Neural cell (in vitro differentiated cells): ENCODE measurements at regions not wholly inside any gene's neighbourhood (a gene's known extent, or its start where the extent isn't known, plus 50 kb on each side); places are given as distances from the start of the nearest gene placed in this dataset.

Source experiments
- CTCF ChIP-seq: fragments of 450-650 bp; IDR thresholded peaks from 2 replicates; pipeline ENCODE4 v1.5.1; 2014; ENCODE audit warnings: antibody characterized with exemption, mild to moderate bottlenecking, moderate library complexity; ENCODE audit not compliant: poor library complexity, severe bottlenecking
- EP300 ChIP-seq: fragments of 450-650 bp; conservative IDR thresholded peaks from 2 replicates; pipeline ENCODE4 v1.6.1; 2014; ENCODE audit warnings: antibody characterized with exemption, mild to moderate bottlenecking, moderate library complexity; ENCODE audit not compliant: poor library complexity, severe bottlenecking
- EZH2 ChIP-seq: fragments of 200-600, 300-800 bp; shearing (Covaris generic), sonication (generic); IDR thresholded peaks from 2 replicates; pipeline ENCODE4 v1.6.1; 2014; ENCODE audit warnings: antibody characterized with exemption, low read length, borderline replicate concordance, mild to moderate bottlenecking; ENCODE audit not compliant: insufficient read depth, poor library complexity, severe bottlenecking
- RAD21 ChIP-seq: fragments of 450-650 bp; conservative IDR thresholded peaks from 2 replicates; pipeline ENCODE4 v1.6.1; 2014; ENCODE audit warnings: antibody characterized with exemption, mild to moderate bottlenecking, moderate library complexity
- REST ChIP-seq: IDR thresholded peaks from 2 replicates; pipeline ENCODE4 v1.6.1; 2012; ENCODE audit warnings: borderline replicate concordance
- SMC3 ChIP-seq: fragments of 450-650 bp; conservative IDR thresholded peaks from 2 replicates; pipeline ENCODE4 v1.6.1; 2014; ENCODE audit warnings: antibody characterized with exemption, mild to moderate bottlenecking, moderate library complexity; ENCODE audit not compliant: poor library complexity

GRCh38 chr13:22412452-22412851 is 741.6 kb downstream of the FGF9 start:
- TF ChIP-seq CTCF (no peak), REST (no peak), RAD21 (no peak), SMC3 (no peak), EZH2 (no peak), EP300 (no peak)
